SK-N-MC (cell line): ENCODE measurements at regions not wholly inside any gene's neighbourhood (a gene's known extent, or its start where the extent isn't known, plus 50 kb on each side); places are given as distances from the start of the nearest gene placed in this dataset.

Experiments used
- EZH2 ChIP-seq: fragments of 200-600 bp; sonication (generic); IDR thresholded peaks from one replicate; pipeline ENCODE4 v1.6.1; 2017; ENCODE audit warnings: antibody characterized with exemption
- FOXP2 ChIP-seq: optimal IDR thresholded peaks from 2 replicates; pipeline ENCODE3; 2011; ENCODE audit warnings: mild to moderate bottlenecking, moderate library complexity; ENCODE audit not compliant: insufficient read depth; ENCODE audit errors: extremely low read length, control extremely low read depth
- POLR2AphosphoS5 ChIP-seq: IDR thresholded peaks from 2 replicates; pipeline ENCODE4 v1.6.1; 2012; ENCODE audit warnings: mild to moderate bottlenecking, low read depth, low read length, borderline replicate concordance

- TF ChIP-seq POLR2AphosphoS5: no peak
- TF ChIP-seq EZH2: no peak
- TF ChIP-seq FOXP2: no peak
These were observed 696.0 kb downstream of the ZNF385D start for GRCh38 chr3:21055015-21055414.
